Endothelial cell of umbilical vein (primary cell): ENCODE measurements at regions not wholly inside any gene's neighbourhood (a gene's known extent, or its start where the extent isn't known, plus 50 kb on each side); places are given as distances from the start of the nearest gene placed in this dataset.

Experiments
- BruUV-seq: library from RNA; stranded (reverse); fragments of 400-500 nt; replicated peaks from 2 replicates; lab custom pipeline; 2021; lab: Mats Ljungman, UMichigan
- CTCF ChIA-PET: fragments of 300-600, 350-600 bp; sonication (Branson Sonifier 250); formaldehyde crosslinking; loops from one replicate; lab custom pipeline; 2021; ENCODE audit warnings: antibody characterized with exemption, inconsistent platforms; lab: Charles Lee
- POLR2A ChIA-PET: fragments of 300-600, 350-600 bp; sonication (Branson Sonifier 250); formaldehyde crosslinking; loops from one replicate; lab custom pipeline; 2021; ENCODE audit warnings: antibody characterized with exemption, inconsistent platforms; lab: Charles Lee
- DNase-seq: peaks from one replicate; pipeline ENCODE4 v3.0.0-alpha.2; 2011; ENCODE audit warnings: low read depth, low spot score
- FAIRE-seq: peaks from 2 replicates; lab custom pipeline; 2011; peaks lifted over from hg19 to GRCh38; lab: Jason Lieb, UNC
- H2AFZ ChIP-seq: 2 replicates; pipeline ENCODE4 v1.6.0; 2012; ENCODE audit warnings: low read depth, low read length, control low read depth, inconsistent platforms
- H3K27ac ChIP-seq: 2 replicates; pipeline ENCODE4 v1.5.1; 2011; ENCODE audit warnings: low read depth, mild to moderate bottlenecking, control low read depth, low read length, moderate library complexity; ENCODE audit not compliant: insufficient read depth
- H3K27me3 ChIP-seq, 2 experiments: 2 replicates each; pipeline versions ENCODE4 v1.6.0 to v1.6.1; 2011; ENCODE audit warnings: low read length in 2 of 2, mixed read lengths in 1 of 2; ENCODE audit not compliant: control insufficient read depth in 2 of 2, insufficient read depth in 2 of 2
- H3K36me3 ChIP-seq, 2 experiments: 2 replicates in 1 of 2; 3 replicates in 1 of 2; pipeline ENCODE4 v1.5.1; 2011; ENCODE audit warnings: low read length in 2 of 2, mild to moderate bottlenecking in 1 of 2, moderate library complexity in 1 of 2; ENCODE audit not compliant: control insufficient read depth in 2 of 2, insufficient read depth in 2 of 2; ENCODE audit errors: extremely low read depth in 1 of 2
- H3K4me1 ChIP-seq: 3 replicates; pipeline ENCODE4 v1.5.1; 2011; ENCODE audit warnings: mild to moderate bottlenecking, low read length; ENCODE audit not compliant: control insufficient read depth, insufficient read depth; ENCODE audit errors: extremely low read depth
- H3K4me2 ChIP-seq: 2 replicates; pipeline ENCODE4 v1.6.1; 2011; ENCODE audit warnings: low read length, control low read depth, mixed read lengths; ENCODE audit not compliant: insufficient read depth
- H3K4me3 ChIP-seq, 3 experiments: fragments of 200-600 bp in 1 of 3; sonication (generic), shearing (Covaris generic) in 1 of 3; replicated peaks in 1 of 3; 2 replicates each; pipeline ENCODE4 v1.5.1; 2011 to 2016; ENCODE audit warnings: control low read depth in 3 of 3, low read length in 3 of 3, mild to moderate bottlenecking in 2 of 3, inconsistent platforms in 1 of 3, low read depth in 1 of 3, moderate library complexity in 1 of 3; ENCODE audit not compliant: insufficient read depth in 1 of 3
- H3K79me2 ChIP-seq: 2 replicates; pipeline ENCODE4 v1.6.0; 2012; ENCODE audit warnings: low read length, inconsistent platforms; ENCODE audit not compliant: control insufficient read depth, insufficient read depth
- H3K9ac ChIP-seq: replicated peaks from 2 replicates; pipeline ENCODE3; 2011; ENCODE audit warnings: low read length, control low read depth; ENCODE audit not compliant: insufficient read depth; ENCODE audit errors: extremely low read depth
- H3K9me1 ChIP-seq: replicated peaks from 3 replicates; pipeline ENCODE4 v1.6.0; 2011; ENCODE audit warnings: mild to moderate bottlenecking, low read length; ENCODE audit not compliant: control insufficient read depth, insufficient read depth; ENCODE audit errors: extremely low read depth
- H3K9me3 ChIP-seq: replicated peaks from 2 replicates; pipeline ENCODE4 v1.5.1; 2012; ENCODE audit warnings: low read length, inconsistent platforms; ENCODE audit not compliant: control insufficient read depth, insufficient read depth
- H4K20me1 ChIP-seq: replicated peaks from 2 replicates; pipeline ENCODE3; 2011; ENCODE audit warnings: mild to moderate bottlenecking, low read length; ENCODE audit not compliant: control insufficient read depth, insufficient read depth; ENCODE audit errors: extremely low read depth
- CTCF ChIP-seq, 2 donors: IDR thresholded peaks; 1 replicate in 1 of 2; 2 replicates in 1 of 2; pipeline ENCODE4 v1.5.1; 2011; ENCODE audit warnings: low read length in 2 of 2, mild to moderate bottlenecking in 2 of 2, moderate library complexity in 2 of 2, control low read depth in 1 of 2, inconsistent platforms in 1 of 2, low read depth in 1 of 2; ENCODE audit not compliant: insufficient read depth in 1 of 2; ENCODE audit errors: extremely low read depth in 1 of 2
- EZH2 ChIP-seq: IDR thresholded peaks from 2 replicates; pipeline ENCODE4 v1.6.1; 2012; ENCODE audit warnings: borderline replicate concordance, low read depth, mild to moderate bottlenecking, moderate library complexity, low read length, inconsistent platforms; ENCODE audit not compliant: severe bottlenecking
- FOS ChIP-seq: IDR thresholded peaks from 2 replicates; pipeline ENCODE4 v1.6.1; 2011; ENCODE audit warnings: mild to moderate bottlenecking, low read length, moderate library complexity, borderline replicate concordance; ENCODE audit not compliant: insufficient read depth
- GATA2 ChIP-seq: IDR thresholded peaks from 2 replicates; pipeline ENCODE4 v1.7.0; 2011; ENCODE audit warnings: low read depth, mild to moderate bottlenecking, moderate library complexity, mixed read lengths, low read length; ENCODE audit not compliant: insufficient read length, insufficient read depth
- JUN ChIP-seq: IDR thresholded peaks from 2 replicates; pipeline ENCODE4 v1.6.1; 2011; ENCODE audit warnings: borderline replicate concordance, low read depth; ENCODE audit not compliant: insufficient read length, insufficient read depth
- MAX ChIP-seq: IDR thresholded peaks from 2 replicates; pipeline ENCODE4 v1.6.1; 2011; ENCODE audit not compliant: insufficient read depth, insufficient read length
- MYC ChIP-seq: IDR thresholded peaks from one replicate; pipeline ENCODE4 v1.6.1; 2011; ENCODE audit warnings: mild to moderate bottlenecking, low read depth, low read length
- POLR2A ChIP-seq: IDR thresholded peaks from 2 replicates; pipeline ENCODE4 v1.6.1; 2012; ENCODE audit warnings: low read depth, mild to moderate bottlenecking, control low read depth, low read length
- POLR2AphosphoS5 ChIP-seq: IDR thresholded peaks from 2 replicates; pipeline ENCODE4 v1.6.1; 2012; ENCODE audit warnings: low read depth, mild to moderate bottlenecking, control low read depth, low read length, moderate library complexity; ENCODE audit not compliant: insufficient read depth
- dilution Hi-C: fragments of 300-500 bp; cut with MboI; formaldehyde crosslinking; loops from one replicate; pipeline ENCODE4 v1.15.0; 2019; ENCODE audit warnings: low sequenced_read_pairs; ENCODE audit not compliant: extremely low pct_ligation_motif_present
- intact Hi-C: fragments of 100-400 bp; cut with micrococcal nuclease; formaldehyde crosslinking; loops from one replicate; pipeline ENCODE4 v1.10.0; 2022

- no peaks in the 10 kb centered on the region for H3K9me3 ChIP-seq
- DNase-seq (no peak), FAIRE-seq (no peak)
- dilution Hi-C loops, result no loop called here
- H3K36me3 ChIP-seq, result no peaks in the 10 kb centered on the region
- H3K4me3 ChIP-seq, result no peak overlapping the region
- H3K4me1 ChIP-seq, result no peaks in the 10 kb centered on the region
- no peak overlapping the region for H3K27ac ChIP-seq
- no peaks in the 10 kb centered on the region for H3K79me2 ChIP-seq
- ChIA-PET POLR2A (no interaction called here), CTCF (no interaction called here)
- no TSS peak for BruUV-seq
- no peaks in the 10 kb centered on the region for H4K20me1 ChIP-seq
- H2AFZ ChIP-seq, result no peak overlapping the region
- H3K9me1 ChIP-seq, result no peaks in the 10 kb centered on the region
- intact Hi-C loops, result no loop called here
- no peak overlapping the region for H3K4me2 ChIP-seq
- TF ChIP-seq JUN (no peak), CTCF (IDR thresholded peaks at IDR 0.05; ENCODE audit: extremely low read depth in 1 of 2, insufficient read depth in 1 of 2, low read depth in 1 of 2, low read length in 2 of 2) (no peak), MYC (no peak), GATA2 (no peak), POLR2A (no peak), EZH2 (no peak), FOS (no peak), MAX (no peak), POLR2AphosphoS5 (no peak)
- no peak overlapping the region for H3K9ac ChIP-seq
- no peaks in the 10 kb centered on the region for H3K27me3 ChIP-seq
These were observed 224.0 kb downstream of the HNRNPD start for GRCh38 chr4:82149750-82150149.
